NCI-H146 treated with DMSO at 0.1 percent for 48 hours (cell line): ENCODE measurements at regions not wholly inside any gene's neighbourhood (a gene's known extent, or its start where the extent isn't known, plus 50 kb on each side); places are given as distances from the start of the nearest gene placed in this dataset.

Experiments
- DNase-seq: peaks from one replicate; lab custom pipeline; 2025; ENCODE audit not compliant: unreplicated experiment; lab: John Stamatoyannopoulos, UW

DNA sequence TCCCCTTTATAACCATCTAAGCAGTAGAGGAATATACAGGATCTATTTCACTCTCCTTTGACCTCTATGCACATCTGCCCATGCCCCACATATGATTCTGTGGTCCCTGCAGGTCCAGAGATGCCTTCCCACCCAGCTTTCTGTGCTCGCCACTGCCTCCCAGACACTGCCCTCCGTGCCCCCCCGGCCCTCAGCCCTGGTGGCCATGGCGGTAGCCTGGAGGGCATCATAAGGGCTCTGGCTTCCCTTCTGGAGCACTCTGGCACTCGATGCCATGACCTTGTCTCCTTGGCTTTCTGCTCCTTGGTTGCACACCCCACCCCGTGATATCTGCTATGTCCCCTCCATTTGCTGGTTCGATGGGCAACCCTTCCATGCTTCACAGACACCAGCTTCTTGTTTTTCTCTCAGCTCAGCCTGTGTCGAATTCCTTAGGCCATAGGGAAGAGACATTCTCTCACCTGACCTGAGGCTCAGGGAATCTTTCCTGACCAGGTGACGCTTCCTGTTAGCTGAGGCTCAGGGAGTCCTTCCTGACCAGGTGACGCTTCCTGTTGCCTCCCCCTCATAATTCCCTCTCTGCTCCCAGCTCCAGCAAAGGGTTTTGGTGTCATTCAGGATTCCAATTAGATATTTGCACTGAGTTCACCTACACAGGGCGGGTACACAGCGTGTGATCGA lies 100.4 kb upstream of the GLI3 start:
- no peak for DNase-seq

DNA sequence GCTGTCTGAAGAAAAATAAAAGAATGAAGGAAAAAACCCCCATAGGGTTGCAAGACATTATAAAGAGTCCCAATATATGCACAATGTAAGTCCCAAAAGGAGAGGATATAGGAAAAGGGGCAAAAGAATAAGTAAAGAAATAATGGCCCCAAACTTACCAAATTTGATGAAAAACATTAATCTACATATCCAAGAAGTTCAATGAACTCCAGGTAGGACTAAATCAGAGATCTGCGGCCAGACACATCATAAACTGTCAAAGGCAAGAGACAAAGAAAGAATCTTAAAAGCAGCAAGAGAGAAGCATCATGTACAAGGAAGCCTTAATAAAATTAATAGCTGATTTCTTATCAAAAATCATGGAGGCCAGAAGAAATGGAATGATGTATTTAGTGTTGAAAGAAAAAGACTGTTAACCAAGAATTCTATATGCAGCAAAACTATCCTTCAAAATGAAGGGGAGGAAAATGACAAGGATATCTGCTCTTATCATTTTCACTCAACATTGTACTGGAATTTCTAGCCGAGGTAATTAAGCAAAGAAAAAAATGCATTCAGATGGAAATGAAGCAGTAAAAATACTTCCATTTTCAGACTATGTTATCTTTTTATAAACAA lies 95.7 kb upstream of the GLI3 start:
- DNase-seq, result no peak

DNA sequence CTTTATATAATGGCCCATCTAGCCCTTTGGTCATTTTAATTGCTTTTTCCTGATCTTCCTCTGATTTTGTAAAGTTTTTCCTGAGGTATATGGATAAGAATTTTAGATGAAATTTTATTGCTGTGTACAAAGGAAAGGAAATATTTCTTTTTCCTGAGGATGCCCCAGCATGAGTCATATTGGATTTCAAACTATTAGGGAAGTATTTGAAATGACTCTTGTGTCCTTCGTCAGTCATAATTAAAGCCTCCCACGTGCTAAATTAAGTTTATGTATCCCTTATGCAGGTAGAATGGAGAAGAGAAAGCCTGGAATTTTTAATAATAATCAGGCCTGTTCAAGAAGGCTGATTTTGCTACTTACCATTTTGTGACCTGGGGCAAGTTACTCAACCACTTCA lies 82.6 kb upstream of the GLI3 start:
- no peak for DNase-seq

GRCh38 chr7:42315631-42316030 lies 78.6 kb upstream of the GLI3 start:
- DNase-seq, result no peak

- no peak for DNase-seq
Measured at GRCh38 chr7:42315103-42315502, 78.1 kb upstream of the GLI3 start.

GRCh38 chr7:42314696-42315095 lies 77.7 kb upstream of the GLI3 start:
- no peak for DNase-seq

DNA sequence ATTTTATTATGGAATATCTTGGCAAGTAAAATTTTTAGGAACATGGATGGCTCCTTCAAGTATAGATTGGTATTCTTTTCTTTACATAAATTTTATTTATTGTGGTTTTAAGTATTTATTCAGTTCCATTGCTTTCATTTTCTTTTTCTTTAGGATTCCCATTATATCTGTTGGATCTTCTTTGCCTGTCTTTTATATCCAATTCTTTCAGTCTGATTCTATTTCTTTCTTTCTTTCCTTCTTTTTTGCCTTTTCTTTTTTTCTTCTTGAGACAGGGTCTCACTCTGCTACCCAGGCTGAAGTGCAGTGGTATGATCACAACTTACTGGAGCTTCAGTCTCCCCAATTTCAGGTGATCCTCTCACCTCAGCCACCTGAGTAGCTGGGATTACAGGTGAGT lies 74.2 kb upstream of the GLI3 start:
- no peak for DNase-seq

- no peak for DNase-seq
Measured at GRCh38 chr7:42292991-42293521, 56.0 kb upstream of the GLI3 start.

DNA sequence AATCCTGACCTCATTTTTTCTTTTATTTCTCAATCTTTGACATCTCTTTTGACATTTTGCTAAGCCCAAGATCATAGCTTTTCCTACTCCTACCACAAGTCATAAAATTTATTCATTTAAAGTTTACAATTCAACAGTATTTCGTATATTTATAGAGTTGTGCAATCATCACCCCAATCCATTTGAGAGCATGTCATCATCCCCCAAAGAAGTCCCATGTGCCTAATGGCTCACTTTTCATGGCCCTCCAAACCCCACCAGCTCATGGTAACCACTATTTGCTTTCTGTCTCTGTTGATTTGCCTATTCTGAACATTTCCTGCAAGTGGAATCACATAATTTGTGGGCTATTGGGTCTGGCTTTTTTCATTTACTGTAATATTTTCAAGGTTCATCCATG lies 52.5 kb upstream of the GLI3 start:
- no peak for DNase-seq
